Heart left ventricle (tissue), 16 donors: ENCODE measurements at regions not wholly inside any gene's neighbourhood (a gene's known extent, or its start where the extent isn't known, plus 50 kb on each side); places are given as distances from the start of the nearest gene placed in this dataset.

Experiments
- ATAC-seq, 4 donors: fragments of 200-7000 bp; cut with Tn5 transposase; one replicate each; pipeline ENCODE4 v1.9.1; 2020 to 2022; ENCODE audit warnings: moderate library complexity in 4 of 4, mild to moderate bottlenecking in 3 of 4, moderate number of reproducible peaks in 1 of 4
- DNase-seq, 5 donors: peaks; one replicate each; pipeline ENCODE4 v3.0.0-alpha.2; 2020
- H3K27ac ChIP-seq, 12 donors: fragments of 200-600 bp; sonication (generic) in 4 of 12; one replicate each; pipeline versions ENCODE4 v1.5.0 to v1.8.0; 2016 to 2022; ENCODE audit warnings: mild to moderate bottlenecking in 2 of 12
- H3K27me3 ChIP-seq, 9 donors: fragments of 200-600 bp; sonication (generic) in 2 of 9; one replicate each; pipeline versions ENCODE4 v1.5.1 to v1.8.0; 2016 to 2022; ENCODE audit warnings: mild to moderate bottlenecking in 3 of 9
- H3K36me3 ChIP-seq, 9 donors: fragments of 200-600 bp; sonication (generic) in 2 of 9; one replicate each; pipeline versions ENCODE4 v1.5.0 to v1.8.0; 2018 to 2022; ENCODE audit warnings: mild to moderate bottlenecking in 2 of 9
- H3K4me1 ChIP-seq, 12 donors: fragments of 200-600 bp; sonication (generic) in 4 of 12; one replicate each; pipeline versions ENCODE4 v1.5.0 to v1.8.0; 2016 to 2022; ENCODE audit warnings: mild to moderate bottlenecking in 3 of 12
- H3K4me3 ChIP-seq, 12 donors: fragments of 200-600 bp; sonication (generic) in 4 of 12; one replicate each; pipeline versions ENCODE4 v1.5.0 to v1.8.0; 2017 to 2022; ENCODE audit warnings: mild to moderate bottlenecking in 9 of 12, moderate library complexity in 4 of 12
- H3K9me3 ChIP-seq, 12 donors: fragments of 200-600 bp; sonication (generic) in 4 of 12; one replicate each; pipeline versions ENCODE4 v1.5.0 to v1.8.0; 2016 to 2022; ENCODE audit warnings: mild to moderate bottlenecking in 1 of 12
- CTCF ChIP-seq, 12 donors: fragments of 200-600 bp; sonication (generic) in 4 of 12; IDR thresholded peaks; one replicate each; pipeline versions ENCODE4 v1.5.0 to v1.8.0; 2018 to 2022; ENCODE audit warnings: antibody characterized with exemption in 12 of 12, mild to moderate bottlenecking in 5 of 12
- POLR2A ChIP-seq, 2 donors: fragments of 450-650 bp; IDR thresholded peaks; one replicate each; pipeline ENCODE4 v1.6.1; 2017; ENCODE audit warnings: antibody characterized with exemption in 2 of 2, mild to moderate bottlenecking in 2 of 2, moderate library complexity in 2 of 2
- WGBS, 4 donors: extraction: QIAGEN DNeasy Blood & Tissue Kit in 2 of 4; methylation state at CpG; one replicate each; pipeline versions ENCODE4 v1.1.5 to v1.1.7; 2013 to 2018; 5-methylcytosine and 5-hydroxymethylcytosine counted together
- intact Hi-C, 10 donors: fragments of 100-400 bp; cut with DNase I; formaldehyde crosslinking; loops; one replicate each; pipeline versions ENCODE4 v1.11.1 to v1.14.2; 2022
- donor health status: ischemic (EF 13 %, LVEDD 7.1; RV severe dilation, severe dysfunction).
- donor health status: healthy with polysubstance abuse.
- donor health status: DM: no; HTN: yes; CAD: no.
- donor health status: DM: no; HTN: no; CAD: no.
- donor health status: ischemic (EF 25% LVEDD 6.9; RV normal size, moderate dysfunction).
- donor health status: ischemic (EF 25% LVEDD 5.7; RV mildly dilated, moderate dysfunction).
- donor health status: healthy.
- donor health status: DM: yes; HTN: yes; CAD: no.
- donor health status: ischemic (EF 35%, LVEDD 5.7; RV mildly dilated, moderate dysfunction).
- donor health status: nonischemic (EF 11% LVEDD 7.7; RV severe dilation, severe dysfunction).
- donor health status: DM: yes; HTN: yes; CAD: no.
- donor health status: PGD.
- donor health status: ischemic (EF 29% LVEDD 5.4; RV normal size, mild dysfunction).
- donor health status: nonischemic (EF 23%, LVEDD 6.1; RV moderate dilation, normal function).

GRCh38 chr1:14163246-14163645 is 435.2 kb upstream of the KAZN start:
- H3K9me3 ChIP-seq: peaks cover 0 to 21% (median 7%) of the 10 kb centered on the region in 12 donors
- no peak overlapping the region for H3K4me3 ChIP-seq
- intact Hi-C loops: no loop called here
- H3K27me3 ChIP-seq: no peaks in the 10 kb centered on the region
- WGBS, 4 donors: 90 to 94% (median 92%) methylated on average over 4 of the region's 4 CpGs
- DNase-seq (no peak), ATAC-seq (no peak)
- no peaks in the 10 kb centered on the region for H3K4me1 ChIP-seq
- no peak overlapping the region for H3K27ac ChIP-seq
- no peaks in the 10 kb centered on the region for H3K36me3 ChIP-seq
- TF ChIP-seq POLR2A (IDR thresholded peaks at IDR 0.05) (no peak), CTCF (IDR thresholded peaks at IDR 0.05) (no peak)

GRCh38 chr1:14165371-14165801 is 433.1 kb upstream of the KAZN start:
- WGBS, 4 donors: 17 to 31% (median 26%) methylated on average over 2 of the region's 2 CpGs
- Histone ChIP-seq H3K9me3 (peaks cover 0 to 16% (median 5%) of the 10 kb centered on the region in 12 donors), H3K36me3 (no peaks in the 10 kb centered on the region), H3K27me3 (no peaks in the 10 kb centered on the region), H3K4me3 (no peak overlapping the region), H3K27ac (no peak overlapping the region), H3K4me1 (no peaks in the 10 kb centered on the region)
- peak in 3 of 4 donors; percentile 47 to 66 (median 50) for ATAC-seq
- DNase-seq: no peak
- intact Hi-C loops: no loop called here
- TF ChIP-seq CTCF (IDR thresholded peaks at IDR 0.05) (no peak), POLR2A (IDR thresholded peaks at IDR 0.05) (no peak)

- Histone ChIP-seq H3K27me3 (no peaks in the 10 kb centered on the region), H3K27ac (no peak overlapping the region), H3K4me3 (no peak overlapping the region), H3K4me1 (no peaks in the 10 kb centered on the region), H3K9me3 (peaks cover 0 to 20% (median 3%) of the 10 kb centered on the region in 12 donors), H3K36me3 (no peaks in the 10 kb centered on the region)
- no peak for TF ChIP-seq POLR2A (IDR thresholded peaks at IDR 0.05)
- no peak for TF ChIP-seq CTCF (IDR thresholded peaks at IDR 0.05)
- no peak for DNase-seq
- intact Hi-C loops: no loop called here
- no peak for ATAC-seq
- 76 to 82% (median 79%) methylated on average over 10 of the region's 10 CpGs for WGBS, 4 donors
These were observed 430.6 kb upstream of the KAZN start for GRCh38 chr1:14167884-14168283.

GRCh38 chr1:14168326-14169063 is 430.0 kb upstream of the KAZN start:
- H3K4me1 ChIP-seq: no peaks in the 10 kb centered on the region
- H3K27ac ChIP-seq: no peak overlapping the region
- 86 to 89% (median 87%) methylated on average over 10 of the region's 10 CpGs for WGBS, 4 donors
- TF ChIP-seq CTCF (IDR thresholded peaks at IDR 0.05) (no peak), POLR2A (IDR thresholded peaks at IDR 0.05) (no peak)
- DNase-seq (no peak), ATAC-seq (no peak)
- H3K36me3 ChIP-seq: no peaks in the 10 kb centered on the region
- H3K4me3 ChIP-seq: no peak overlapping the region
- H3K9me3 ChIP-seq: peaks cover 0 to 17% (median 1%) of the 10 kb centered on the region in 12 donors
- no peaks in the 10 kb centered on the region for H3K27me3 ChIP-seq
- intact Hi-C loops: no loop called here
